HG03571 (cell line): ENCODE measurements at regions not wholly inside any gene's neighbourhood (a gene's known extent, or its start where the extent isn't known, plus 50 kb on each side); places are given as distances from the start of the nearest gene placed in this dataset.

Experiments used
- ATAC-seq: cut with Tn5 transposase; IDR thresholded peaks from one replicate; pipeline ENCODE4 v1.9.1; 2021; ENCODE audit not compliant: unreplicated experiment

- ATAC-seq = no peak
These were observed 867.4 kb upstream of the ADGRL2 start for GRCh38 chr1:80933346-80933745.

DNA sequence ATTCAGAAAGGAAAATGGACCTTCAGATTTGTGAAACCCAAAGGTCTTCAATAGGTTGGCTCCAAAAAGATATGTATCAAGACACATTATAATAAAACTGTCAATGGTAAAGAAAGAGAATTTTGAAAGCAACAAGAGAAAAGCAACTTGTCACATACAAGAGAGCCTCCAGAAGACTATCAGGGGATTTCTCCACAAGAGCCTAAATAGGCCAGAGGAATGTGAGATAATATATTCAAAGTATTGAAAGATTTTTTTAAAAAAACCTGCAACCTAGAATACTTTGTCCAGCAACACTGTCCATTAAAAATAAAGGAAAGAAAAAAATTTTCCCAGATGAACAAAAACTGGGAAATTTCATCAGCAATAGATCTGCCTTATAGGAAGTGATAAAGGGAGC is 869.6 kb upstream of the ADGRL2 start:
- ATAC-seq = no peak

- no peak for ATAC-seq
These were observed 870.7 kb upstream of the ADGRL2 start for GRCh38 chr1:80929868-80930508.

DNA sequence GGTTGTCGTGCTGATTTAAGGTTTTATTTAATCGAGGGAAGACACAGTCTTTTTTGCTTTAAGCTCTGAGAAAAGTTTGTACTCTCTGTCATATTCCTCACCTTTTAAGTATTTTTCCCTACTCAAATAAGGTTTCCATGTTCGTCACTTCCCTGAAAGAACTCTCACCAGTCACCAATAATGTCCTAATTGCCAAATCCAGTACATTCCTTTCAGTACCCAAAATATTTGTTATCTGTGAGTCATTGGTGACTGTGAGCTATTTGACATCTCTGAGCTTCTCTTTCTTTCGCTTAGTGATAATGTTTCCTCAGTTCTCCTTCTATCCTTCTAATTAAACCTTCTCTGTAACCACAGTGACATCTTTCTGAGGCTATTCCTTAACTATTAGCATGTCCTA is 874.2 kb upstream of the ADGRL2 start:
- ATAC-seq = no peak

DNA sequence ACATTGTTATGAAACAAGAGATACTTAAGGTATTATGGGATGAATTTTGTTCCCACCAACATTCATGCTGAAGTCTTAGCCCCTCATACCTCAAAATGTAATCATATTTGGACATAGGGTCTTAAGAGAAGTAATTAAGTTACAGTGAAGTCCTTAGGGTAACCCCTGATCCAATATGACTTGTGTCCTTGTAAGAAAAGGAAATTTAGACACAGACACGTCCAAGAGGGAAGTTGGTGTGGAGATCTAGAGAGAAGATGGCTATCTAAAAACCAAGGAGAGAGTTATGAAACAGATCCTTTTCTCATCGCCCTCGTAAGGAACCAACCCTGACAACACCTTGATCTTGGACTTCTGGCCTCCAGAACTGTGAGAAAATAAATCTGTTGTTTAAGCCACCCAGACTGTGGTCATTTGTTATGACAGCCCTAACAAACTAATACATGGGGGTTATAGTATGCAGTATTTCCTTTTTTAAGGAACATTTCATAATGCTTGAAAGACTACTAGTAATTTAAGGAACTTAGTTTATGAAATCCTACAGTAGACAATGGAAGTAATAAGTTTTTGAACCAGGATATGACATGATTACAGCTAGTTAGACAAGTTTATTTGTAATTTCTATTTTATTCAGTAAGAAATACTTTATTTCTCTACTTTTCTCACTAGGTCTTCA is 875.5 kb upstream of the ADGRL2 start:
- no peak for ATAC-seq

- no peak for ATAC-seq
These were observed 876.4 kb upstream of the ADGRL2 start for GRCh38 chr1:80924290-80924689.

DNA sequence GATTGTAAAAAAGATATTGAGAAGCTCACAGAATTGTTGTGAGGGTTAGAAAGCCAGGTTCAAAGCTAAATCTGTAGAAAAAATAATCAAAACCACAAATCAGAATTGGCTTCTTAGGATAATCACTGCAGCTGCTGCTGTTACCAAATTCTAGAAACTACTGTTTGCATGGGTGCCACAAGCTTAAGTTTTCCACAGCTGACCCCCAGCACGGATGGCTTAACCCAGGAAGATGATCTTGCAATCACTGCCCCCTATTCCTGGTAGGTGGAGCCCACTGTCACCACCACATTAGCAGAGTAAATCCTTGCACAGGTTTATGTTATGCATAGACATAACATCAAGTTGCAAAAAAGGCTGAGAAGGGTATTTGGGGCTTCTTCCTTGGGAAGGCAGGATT is 877.8 kb upstream of the ADGRL2 start:
- ATAC-seq = no peak

DNA sequence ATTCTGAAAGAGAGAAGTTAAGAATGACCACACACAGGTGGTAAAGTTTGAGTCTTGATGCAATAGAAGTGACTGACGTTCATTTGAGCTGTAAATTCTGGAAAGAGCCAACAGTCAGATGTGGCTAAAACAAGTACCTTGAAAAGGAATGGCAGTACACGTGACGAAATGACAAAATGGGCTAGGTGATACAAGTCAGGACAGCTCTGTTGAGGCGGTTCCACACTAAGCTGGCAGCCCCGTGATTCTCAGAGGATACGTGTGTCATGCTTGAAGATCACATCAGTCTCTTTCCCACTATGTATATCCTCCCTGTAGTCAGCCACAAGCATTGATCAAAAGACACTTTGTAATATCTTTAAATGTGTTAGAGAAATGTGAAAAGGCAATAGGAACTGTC is 881.3 kb upstream of the ADGRL2 start:
- ATAC-seq = no peak

DNA sequence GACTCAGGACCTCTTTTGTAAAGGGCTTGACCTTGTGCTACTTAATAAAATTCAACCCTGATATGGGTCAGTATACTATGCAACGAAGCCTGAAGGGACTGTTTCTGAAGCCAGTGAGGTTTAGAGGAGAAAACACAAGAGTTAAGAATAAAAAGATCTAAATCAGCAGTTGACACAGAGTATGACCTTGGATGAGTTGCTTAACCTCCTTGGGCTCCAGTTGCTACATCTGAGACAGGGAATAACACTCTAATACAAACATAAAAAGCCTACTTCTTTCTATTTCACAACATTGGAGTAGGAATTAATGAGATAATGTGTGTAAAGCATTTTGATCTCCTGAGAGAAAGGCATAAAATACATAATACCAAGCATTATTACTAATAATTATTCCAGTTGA is 882.4 kb upstream of the ADGRL2 start:
- ATAC-seq = no peak

DNA sequence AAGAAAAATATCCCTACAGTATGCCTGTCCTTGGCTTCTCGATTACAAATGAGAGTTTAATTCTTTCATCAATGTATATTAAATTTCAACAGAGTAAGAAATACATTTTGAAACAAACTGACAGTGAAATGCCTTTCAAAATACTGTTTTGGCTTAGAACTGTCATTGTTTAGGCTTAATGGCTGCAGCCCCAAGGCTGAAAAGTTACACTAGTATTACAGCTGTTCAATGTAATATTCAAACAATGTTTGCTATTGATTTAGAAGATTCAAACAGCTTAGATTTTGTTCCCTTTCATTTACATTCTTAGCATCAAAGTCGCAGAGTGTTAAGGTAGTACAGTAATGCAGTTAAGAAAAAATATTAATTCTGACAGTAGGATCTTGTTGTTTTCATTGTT is 882.9 kb upstream of the ADGRL2 start:
- no peak for ATAC-seq

DNA sequence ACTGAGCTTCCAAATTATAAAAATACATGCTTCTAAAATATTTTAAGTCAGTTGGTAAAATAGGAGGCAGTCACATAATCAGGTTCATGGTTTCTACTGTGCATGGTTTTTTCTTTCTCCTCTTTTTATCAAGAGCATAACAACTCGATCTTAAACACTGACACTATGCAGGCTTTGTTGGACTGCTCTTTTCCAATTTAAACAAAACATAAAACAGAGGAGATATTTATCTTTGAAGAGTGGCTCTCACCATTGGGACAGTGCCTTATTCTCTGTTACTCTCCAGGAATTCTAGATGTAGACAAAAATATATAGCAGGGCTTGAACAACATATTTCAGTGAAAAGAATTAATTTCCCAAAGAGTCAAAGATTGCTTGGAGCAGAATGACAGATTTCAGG is 883.5 kb upstream of the ADGRL2 start:
- no peak for ATAC-seq

GRCh38 chr1:80915491-80915890 is 885.2 kb upstream of the ADGRL2 start:
- ATAC-seq = no peak

- ATAC-seq = no peak
These were observed 890.3 kb upstream of the ADGRL2 start for GRCh38 chr1:80910426-80910825.

DNA sequence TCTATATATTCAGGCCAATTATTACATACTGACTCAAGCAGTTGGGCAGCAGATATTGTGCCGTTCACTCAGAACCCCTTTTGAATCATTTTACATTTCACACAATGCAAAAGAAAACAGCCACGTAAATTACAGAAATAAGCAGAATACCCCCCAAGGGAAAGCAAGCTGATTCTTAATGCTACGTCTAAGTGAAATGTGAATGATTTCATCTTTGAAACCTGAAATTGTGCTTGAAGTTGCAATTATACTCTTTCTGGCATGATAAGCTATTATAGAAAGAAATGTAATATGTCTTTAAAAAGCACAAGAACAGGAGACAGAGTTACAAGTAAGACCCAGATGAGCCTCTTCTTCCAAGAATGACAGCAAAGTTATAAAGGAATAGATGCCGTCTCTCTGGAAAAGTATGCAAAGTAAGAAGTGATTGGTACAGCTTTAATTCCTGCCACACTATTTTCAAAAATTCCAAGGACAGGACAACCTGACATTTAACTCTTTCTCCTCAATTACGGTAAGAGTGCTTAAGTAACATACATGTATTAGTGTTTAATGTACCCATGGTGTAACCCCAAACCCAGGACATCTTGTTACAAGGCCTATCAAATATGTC is 891.5 kb upstream of the ADGRL2 start:
- ATAC-seq = no peak

DNA sequence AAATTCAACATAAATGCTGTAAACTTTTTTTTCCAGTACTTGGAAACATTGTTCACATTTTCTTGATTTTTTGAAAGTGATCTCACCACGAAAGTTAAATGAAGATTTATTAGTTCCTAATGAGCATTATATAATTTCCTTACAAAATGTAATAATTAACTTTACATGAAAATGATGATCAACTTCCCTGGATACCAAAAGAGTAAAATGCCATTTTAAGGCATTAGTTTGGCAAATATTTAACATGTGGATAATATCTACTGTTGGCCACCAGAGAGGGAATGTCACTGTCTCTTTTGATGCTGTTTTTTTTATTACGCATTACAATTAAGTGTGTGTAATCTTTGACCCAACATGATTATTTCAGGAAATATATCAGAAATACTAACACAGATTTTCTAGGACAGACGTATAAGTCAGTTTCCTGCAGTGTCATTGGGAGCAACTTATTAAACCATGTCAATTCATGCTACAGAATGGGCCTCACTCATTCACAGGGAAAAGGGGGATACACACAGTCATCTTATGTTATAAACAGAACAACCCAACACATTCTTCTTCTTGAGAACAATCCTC is 903.9 kb upstream of the ADGRL2 start:
- no peak for ATAC-seq

- ATAC-seq = no peak
These were observed 905.8 kb upstream of the ADGRL2 start for GRCh38 chr1:80894921-80895320.

GRCh38 chr1:80893115-80893514 is 907.6 kb upstream of the ADGRL2 start:
- ATAC-seq = no peak

- no peak for ATAC-seq
These were observed 908.2 kb upstream of the ADGRL2 start for GRCh38 chr1:80892539-80892938.

DNA sequence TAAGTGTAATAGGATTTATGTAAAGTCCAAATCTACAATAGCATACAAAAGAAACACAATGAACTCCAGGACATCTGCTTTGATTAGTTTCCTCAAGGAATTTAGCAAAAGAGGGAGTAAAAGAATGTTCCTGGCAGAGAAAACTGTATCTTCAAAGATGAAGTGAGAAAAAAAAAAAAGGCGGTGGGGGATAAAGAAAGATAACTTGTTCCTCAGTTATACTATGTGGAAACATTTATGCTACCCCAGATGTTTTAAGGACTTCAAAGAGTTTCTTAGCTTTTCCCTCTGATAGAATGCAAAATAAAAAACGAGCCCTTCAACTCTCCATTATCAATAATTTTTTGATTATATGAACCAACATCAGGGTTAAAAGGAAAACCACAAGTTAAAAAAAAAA is 908.9 kb upstream of the ADGRL2 start:
- ATAC-seq = no peak

- no peak for ATAC-seq
These were observed 918.2 kb upstream of the ADGRL2 start for GRCh38 chr1:80882553-80882952.

GRCh38 chr1:80878343-80878742 is 922.4 kb upstream of the ADGRL2 start:
- ATAC-seq = no peak

DNA sequence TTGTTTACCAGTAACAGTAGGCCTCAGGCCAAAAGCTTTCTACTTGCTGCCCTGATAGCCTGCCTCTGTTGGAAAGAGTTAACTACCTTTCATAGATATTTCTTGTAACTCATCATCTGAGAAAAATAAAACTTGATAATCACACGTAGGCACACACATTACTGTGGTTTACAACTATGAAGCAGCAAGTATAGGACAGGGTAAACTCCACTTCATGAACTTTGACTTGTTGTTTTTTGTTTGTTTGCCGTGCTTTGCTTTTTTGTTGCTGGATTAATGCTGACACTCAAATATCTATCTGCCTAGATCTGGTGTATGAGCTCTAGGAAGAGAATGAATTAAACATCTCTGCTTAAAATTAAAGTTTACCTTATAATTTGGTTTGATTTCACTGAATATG is 924.7 kb upstream of the ADGRL2 start:
- ATAC-seq = no peak
